NCI-H2171 (cell line): ENCODE measurements at regions not wholly inside any gene's neighbourhood (a gene's known extent, or its start where the extent isn't known, plus 50 kb on each side); places are given as distances from the start of the nearest gene placed in this dataset.
"Not testable (repeated sequence)": the region's sequence is repeated elsewhere in the genome, so short reads cannot be mapped to it uniquely, and the experiment has no call there.

Experiments used
- DNase-seq: peaks from one replicate; lab custom pipeline; 2025; lab: John Stamatoyannopoulos, UW

DNA sequence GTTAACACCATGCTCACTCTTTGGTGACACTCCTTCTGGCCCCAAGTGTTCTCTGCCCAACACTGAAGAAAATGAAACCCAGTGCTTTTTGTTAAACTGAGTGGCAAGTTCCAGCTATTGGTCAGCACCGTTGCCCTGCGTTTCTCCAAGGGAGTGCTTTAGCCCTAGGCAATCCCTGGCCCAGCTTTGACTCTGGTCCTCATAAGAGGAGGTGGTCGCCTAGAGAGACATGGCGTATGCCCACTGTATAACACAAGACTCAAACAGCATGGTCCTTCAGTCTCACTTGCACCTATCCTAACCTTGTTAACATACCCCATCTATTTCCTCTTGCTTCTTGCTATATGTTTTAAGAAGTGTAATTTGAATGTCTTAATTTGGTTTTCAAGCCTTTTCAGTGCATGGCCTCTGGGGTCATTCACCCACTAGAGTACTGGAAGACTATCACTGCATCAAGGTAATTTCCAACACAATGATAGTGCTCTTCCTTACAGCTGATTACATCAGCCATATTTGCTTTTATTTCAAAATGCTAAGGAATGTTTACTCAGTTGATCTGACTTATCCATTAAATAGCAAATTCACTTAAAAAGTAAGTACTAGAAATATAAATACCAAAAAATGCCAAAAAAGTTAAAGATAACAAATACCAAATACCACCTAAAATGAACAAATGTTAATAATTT is 190.5 kb upstream of the SOX21 start:
- no peak for DNase-seq

DNA sequence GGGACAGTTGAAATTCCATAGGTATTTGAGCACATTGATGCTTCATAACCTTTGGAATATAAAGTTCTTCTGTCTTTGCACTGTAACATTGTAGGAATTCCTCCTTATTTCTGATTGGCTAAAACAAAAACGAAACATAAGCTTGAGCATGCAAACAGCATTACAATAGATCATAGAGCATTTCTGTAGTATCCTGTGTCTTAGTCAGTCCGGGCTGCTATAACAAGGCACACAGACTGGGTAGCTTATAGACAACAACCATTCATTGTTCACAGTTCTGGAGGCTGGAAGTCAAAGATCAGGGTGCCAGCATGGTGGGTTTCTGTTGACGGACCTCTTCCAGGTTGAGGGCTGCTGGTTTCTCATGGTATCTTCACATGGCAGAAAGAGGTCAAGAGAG is 188.7 kb upstream of the SOX21 start:
- no peak for DNase-seq

DNA sequence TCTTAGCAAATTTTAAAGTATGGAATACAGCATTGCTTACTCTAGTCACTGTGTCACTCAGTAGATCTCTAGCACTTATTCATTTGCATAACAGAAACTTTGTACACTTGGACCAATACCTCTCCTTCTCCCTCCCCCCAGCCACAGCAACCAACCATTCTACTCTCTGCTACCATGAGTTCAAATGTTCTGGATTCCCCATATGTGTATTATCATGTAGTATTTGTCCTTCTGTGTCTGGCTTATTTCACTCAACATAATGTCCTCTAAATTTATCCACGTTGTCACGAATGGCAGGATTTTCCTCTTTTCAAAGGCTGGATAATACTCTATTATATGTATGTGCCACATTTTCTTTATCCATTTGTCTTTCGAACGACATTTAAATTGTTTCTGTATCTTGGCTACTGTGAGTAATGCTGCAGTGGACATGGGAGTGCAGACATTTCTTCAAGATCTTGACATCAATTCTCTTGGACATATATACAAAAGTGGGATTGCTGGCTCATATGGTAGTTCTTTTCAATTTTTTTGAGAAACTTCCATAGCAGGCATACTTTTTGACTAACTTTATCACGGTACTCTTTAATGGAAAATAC is 184.5 kb upstream of the SOX21 start:
- no peak for DNase-seq

DNA sequence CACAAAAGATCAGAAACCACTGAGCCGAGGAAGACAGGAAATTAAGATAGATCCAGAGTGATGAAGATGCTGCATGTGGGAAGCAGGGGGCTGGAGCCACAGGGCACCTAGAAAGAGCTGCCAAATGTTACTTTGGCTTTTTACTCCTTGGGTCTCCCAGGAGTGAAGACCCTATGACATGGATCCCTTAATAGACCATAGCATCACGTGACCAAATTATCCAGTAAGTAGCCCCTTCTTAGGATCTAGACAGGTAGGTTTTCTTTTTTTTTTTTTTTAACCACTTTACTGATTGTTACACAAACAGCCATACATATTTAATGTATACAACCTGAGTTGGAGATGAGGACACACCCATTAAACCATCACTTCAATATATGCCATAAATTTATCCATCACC is 183.9 kb upstream of the SOX21 start:
- no peak for DNase-seq

DNA sequence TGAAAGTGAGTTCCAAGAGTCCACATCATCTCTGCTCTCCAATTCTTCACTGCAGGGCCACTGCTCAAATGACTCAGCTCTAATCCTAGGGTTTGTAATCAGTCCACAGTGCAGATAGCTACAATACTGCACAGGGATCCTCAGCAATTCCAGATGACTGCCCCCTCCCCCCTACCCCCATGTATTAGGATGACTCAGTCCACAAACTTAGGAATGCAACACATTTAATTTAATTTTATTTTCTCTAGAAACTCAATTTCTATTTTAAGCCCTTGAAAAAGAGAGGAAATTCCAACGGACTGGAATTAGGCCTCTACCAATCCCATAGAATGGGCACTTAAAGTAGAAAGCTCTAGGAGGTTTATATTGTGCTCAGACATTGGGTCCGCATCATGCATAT is 173.8 kb upstream of the SOX21 start:
- DNase-seq: no peak

DNA sequence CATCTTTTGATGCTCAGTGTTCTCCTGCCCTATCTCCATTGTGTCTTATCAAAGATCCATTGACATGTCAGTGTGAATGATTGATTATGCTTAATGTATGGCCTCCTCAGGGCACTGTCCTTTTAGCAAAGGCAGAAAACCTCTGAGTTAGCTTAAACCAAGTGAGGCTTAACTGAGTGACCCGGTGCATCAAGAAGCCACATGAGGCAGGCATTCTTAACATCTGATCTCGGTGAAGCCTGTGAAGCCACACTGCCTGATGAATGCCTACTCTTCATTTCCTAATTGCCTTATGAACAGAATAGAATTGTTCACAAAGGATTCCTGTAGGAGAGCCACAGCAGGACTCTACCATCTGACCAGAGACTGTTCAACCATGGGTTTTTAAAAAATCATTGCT is 168.1 kb upstream of the SOX21 start:
- DNase-seq: no peak

DNA sequence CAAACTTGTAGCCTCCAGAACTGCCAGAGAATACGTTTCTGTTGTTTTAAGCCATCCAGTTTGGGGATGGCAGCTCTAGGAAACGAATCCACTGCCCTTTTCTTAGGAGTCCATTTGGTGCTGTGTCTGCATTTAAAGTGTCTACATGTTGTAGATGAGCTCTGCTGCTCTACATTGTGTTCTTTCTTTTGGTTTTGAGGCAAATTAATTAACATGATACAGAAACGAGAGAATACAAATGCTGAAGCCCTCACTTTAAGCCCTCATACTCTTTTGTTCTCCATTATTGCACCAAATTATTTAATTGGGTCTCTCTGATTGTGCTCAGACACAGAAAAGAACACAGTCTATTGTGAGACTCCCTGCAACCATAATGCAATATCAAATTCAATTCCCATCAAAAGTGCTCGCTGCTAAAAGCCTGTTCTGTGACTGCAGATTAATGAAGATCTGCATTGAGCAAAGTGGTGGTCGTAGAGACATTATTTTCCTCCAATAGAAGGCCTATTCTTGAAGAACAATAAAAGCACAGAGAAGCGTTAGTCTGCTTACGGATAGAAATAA is 166.3 kb upstream of the SOX21 start:
- no peak for DNase-seq

DNA sequence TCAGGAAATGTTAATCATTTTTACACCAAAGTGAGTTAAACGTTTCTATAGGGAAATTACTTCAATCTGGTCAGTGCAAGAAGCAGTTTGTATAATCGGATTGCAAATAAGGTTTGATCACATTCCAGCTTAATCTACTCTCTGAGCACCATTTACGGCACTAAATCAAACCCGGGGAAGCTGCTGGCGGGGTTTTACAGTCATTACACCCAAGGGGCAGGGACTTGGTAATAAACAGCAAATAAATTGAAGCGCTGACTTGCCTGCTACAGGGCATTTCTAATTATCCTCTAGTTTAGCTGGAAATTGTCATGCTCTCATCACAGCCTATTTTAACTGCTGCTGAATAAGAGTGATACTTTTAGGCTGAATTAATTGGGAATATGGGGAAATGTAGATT is 152.1 kb upstream of the SOX21 start:
- DNase-seq: no peak

DNA sequence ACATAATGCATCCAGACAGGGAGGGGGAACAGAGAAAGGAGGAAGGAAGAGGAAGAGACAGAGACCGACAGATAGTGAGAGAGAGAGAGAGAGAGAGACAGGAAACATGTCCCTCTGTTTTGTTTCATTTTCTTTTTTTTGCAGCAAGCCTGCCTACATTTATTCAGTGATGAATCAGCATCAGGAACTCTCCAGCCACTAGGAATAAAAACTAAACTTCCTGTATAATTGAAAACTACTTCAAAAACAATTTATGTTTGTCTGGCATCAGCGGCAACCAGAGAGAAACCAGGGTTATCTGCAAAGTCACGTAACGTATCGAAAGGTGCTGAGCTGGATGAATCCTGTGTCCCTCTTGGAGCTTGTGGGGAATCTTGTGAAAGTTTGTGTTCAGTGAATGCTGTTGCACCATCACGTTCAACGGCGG is 148.6 kb upstream of the SOX21 start:
- no peak for DNase-seq

DNA sequence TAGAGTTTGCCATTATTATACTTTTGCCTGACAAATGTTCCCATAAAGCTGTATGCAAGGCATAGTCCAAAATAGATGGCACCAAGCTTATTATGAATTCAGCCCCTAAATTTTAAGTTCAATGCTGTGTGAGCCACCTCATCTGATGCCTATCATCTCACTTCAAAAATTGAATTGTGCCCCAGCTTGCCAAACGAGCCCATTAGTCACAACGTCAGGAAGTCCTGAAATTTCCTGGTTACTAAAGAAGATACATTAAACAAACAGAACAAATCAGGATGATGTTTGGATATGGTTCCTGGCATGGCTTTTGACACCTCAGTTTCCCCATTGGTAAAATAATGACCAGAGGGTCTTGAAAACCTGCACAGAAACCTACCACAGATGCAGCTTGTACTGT is 147.5 kb upstream of the SOX21 start:
- DNase-seq: no peak

DNA sequence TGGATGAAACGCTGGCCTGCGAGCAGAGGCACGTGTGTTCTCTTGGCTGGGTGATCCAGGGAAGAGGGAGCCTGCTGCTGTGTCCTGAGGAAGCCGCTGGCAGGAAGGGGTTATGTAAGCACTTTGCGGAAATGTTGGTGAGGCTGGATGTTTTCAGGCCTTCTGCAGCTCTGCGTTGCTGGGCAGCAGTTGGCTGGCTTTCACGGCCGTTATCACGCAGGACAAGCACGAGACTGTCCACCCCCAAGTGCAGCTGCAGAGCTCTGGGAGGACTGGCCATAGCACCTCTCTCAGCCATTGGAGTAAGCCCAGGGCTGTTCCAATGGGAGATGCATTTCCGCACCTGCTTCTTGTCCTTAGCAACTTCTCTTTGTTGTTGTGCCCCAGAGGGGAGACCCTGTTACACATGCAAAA is 146.9 kb upstream of the SOX21 start:
- no peak for DNase-seq

DNA sequence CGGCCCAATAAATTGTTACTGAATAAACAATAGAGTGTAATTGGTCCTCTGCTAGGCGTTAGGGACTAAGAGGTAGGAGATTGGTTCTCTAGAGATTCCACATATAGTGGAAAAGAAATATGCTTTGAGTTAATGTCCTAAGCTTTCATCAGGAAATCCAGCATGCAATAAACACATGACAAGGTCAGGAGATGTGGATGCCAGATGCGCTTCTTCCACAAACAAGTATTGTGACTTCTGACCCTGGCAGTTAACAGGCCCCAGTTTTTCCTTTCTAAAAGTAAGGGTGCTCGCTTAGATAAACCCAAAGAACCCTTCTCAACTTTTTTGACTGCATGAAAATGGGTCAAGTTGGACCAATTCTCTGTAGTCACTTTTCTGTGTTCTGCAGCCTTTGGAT is 146.5 kb upstream of the SOX21 start:
- DNase-seq: no peak

DNA sequence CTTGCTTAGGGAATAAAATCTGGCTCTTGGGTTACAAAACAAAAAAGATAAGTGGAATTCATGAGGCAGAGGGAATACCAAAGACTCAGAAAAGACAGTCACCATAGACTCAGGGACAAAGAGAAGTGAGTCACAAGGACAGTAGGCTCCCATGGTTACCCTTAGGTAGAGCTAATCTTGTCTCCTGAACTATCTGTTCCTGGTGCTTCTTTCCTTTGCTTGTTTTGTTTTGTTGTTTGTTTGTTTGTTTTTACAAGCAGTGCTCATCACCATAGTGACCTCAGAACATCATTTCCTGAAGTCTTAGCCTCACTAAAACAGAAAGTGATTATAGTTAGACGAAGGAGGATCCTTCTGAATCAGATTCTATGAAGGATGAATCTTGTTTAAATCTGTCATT is 142.3 kb upstream of the SOX21 start:
- no peak for DNase-seq

DNA sequence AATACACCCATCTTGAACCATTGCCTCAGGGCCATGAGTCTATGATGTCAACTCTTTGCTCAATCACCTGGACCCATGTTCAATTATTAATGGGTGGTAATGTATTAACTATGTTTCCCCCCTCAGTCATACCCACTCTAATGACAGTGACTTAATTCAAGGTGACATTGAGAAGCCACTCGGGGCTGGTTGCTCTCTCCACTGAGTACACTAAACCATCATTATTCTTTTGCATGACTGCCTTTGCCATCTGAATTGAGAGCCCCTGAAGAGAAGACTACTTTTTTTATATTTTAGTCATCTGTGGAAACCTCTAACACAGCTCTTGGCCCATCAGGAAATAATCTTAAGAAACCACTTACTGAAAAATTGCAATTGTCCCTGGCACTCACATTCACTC is 139.2 kb upstream of the SOX21 start:
- no peak for DNase-seq

DNA sequence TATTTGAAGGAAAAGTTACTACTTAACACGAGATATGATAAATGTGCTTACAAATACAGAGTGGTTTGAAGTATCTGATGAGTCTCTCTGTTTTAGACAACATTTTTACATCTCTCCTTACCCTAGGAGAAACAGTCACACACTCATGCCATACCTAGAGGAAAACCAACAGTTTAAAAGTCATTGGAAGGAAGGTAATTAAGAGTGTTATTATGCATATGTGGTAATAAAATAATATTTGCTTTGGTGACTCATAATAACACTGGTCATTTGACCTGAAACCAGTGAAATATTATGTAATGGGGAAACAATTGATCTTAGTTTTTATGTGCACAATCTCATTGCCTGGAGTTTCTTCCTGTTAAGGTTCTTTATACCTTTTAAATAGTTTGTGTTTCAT is 136.9 kb upstream of the SOX21 start:
- no peak for DNase-seq

DNA sequence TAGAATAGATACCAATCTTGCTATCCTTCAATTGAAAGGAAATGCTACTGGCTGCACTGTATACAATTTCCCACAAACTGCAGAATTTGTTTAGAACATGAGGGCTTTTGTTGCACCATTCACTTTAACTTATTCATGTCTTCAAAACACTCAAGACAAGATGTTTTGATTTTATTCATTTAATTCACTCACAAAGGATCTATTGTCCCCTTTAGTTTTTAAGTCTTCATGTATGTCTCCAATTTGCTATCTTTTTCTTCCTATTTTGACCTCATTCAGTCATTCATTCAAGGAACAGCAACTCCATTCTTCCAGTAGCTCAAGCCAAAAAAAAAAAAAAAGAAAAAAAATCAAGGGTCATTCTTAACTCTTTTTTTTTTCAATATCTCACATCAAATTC is 130.6 kb upstream of the SOX21 start:
- DNase-seq: no peak

DNA sequence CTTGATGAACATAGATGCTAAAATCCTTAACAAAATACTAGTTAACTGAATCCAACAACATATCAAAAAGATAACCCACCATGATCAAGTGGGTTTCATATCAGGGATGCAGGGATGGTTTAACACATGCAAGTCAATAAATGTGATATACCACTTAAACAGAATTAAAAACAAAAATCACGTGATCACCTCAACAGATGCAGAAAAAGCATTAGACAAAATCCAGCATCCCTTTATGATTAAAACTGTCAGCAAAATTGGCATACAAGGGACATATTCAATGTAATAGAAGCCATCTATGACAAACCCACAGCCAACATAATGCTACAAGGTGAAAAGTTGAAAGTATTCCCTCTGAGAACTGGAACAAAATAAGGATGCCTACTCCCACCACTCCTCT is 124.7 kb upstream of the SOX21 start:
- DNase-seq: not testable (repeated sequence)

DNA sequence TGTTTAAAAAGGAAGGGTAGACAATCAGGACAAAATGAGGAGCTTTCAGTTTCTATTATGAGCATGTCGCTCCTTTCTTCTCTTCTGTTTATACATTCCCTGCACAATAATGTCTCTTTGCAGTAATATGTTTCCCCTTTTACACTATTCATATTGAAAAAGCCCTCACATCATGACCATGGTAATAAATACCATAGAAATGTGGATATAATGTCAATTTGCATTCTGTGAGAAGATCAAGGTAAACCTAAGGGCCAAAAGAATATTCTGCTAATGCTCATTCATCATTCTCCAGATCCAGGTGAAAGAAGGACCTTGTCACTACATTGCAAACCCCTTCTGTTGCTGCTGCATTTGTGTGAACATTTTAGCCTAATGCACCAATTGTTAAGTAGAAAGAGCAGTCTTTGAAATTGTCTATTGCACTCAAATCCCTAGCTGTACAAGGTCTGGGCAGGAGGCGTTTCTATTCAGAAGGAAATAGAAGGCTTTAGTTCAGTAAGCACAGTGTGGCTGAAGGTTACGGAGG is 117.6 kb upstream of the SOX21 start:
- no peak for DNase-seq

DNA sequence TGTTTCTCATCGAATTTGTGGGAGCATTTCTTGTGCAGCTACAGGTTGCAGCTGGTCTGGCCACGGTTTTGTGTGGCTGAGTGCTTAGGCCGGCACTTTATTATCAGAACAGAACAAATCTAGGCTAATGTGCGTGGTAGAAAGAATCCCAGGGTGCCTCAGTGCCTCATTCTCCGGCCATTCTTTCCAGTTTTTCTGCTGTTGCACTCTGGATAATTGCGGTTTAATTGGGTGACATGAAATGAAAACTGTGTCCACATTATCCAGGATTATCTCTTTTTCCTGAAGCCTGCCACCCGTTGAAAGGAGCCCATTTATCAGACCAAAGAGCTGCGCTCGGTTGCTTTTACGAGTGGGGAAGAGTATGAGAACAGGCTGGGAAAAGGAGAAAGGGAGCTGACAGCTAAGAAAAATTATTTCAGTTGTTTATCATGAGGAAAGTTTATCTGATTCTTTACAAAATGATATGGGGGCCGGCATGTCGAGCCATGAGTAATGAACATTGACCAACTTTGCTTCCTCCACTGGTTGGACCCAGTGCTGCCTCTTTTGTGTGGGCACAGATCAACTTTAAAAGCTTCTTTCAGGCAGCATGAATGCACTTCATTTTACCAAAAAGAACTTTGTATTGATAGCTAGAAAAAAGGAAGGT is 117.0 kb upstream of the SOX21 start:
- no peak for DNase-seq

DNA sequence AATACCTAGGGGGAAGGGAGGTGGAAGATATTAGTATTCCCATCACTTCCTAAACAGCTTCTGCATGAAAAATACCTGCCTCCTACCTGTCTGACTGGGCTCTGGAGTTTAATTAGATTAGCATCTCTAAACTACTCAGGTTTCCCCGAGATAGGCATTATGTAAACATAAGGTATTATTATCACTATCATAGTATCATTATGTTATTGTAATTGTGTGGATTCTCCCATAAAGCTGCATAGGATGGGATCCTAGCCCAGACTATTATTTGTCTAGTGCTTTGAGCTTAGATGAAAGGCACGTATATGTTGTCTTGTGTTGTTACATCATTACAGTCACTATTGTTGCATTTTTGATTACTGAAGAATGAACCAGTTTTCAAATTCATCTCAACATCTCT is 115.2 kb upstream of the SOX21 start:
- DNase-seq: no peak

DNA sequence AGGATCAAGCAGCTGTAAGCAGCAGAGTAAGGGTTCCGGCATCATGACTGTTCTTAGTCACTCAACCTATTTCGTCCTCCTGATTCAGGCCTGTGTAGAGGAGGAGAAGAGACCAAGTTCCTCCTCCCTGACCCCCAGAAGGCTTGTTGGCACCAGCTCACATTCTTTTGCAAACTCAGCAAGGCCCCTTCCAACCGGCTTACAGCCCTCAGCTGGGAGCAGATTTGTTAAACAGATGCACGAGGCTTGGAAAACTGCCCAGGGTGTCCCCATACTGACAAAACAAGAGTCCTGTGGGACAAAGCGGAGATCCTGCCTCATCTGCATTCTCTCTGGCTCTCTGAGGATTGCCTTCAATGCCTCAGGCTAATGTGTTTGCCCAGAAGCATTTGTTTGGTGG is 113.2 kb upstream of the SOX21 start:
- peak; percentile 55 for DNase-seq

DNA sequence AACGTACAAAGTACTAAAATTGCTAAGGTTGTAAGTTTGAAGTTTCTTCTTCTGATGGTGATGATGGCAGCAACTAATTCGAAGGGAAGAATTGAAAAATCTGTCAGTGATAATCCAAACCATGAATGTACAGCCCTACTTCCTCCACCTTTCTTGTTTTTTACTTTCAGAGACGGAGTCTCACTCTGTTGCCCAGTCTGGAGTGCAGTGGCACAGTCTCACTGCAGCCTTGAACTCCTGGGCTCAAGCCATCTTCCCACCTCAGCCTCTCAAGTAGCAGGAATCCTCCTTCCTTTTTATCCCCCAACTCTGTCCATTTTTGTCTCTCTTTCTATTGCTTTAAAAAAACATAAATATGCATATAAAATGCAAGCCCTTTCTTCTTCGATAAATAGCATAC is 112.3 kb upstream of the SOX21 start:
- DNase-seq: no peak

DNA sequence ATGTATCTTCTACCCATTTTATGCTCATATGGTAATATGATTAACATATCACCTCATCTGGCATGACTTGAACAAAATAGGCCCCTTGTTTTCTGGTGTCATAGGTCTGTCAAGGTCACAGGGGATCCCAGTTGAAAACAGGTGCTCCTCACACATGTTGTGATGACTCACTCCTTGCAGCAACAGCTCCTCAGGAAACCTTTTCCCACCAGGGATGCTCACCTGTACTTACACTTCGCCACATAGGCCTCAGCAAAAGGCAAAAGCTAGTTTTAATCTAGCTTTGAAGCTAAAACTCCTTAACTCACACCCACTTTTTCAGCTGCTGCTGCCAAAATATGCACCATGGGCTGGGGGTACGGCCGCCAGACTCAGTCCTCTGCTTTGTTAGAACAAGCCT is 110.0 kb upstream of the SOX21 start:
- DNase-seq: no peak
